Sigmoid colon (tissue), 6 donors: ENCODE measurements at regions not wholly inside any gene's neighbourhood (a gene's known extent, or its start where the extent isn't known, plus 50 kb on each side); places are given as distances from the start of the nearest gene placed in this dataset.

Experiments used
- DNase-seq: peaks from one replicate; pipeline ENCODE4 v3.0.0-alpha.2; 2019
- H3K27ac ChIP-seq, 4 donors: fragments of 200-600 bp; sonication (generic); one replicate each; pipeline ENCODE4 v1.5.1; 2016 to 2019; ENCODE audit warnings: mild to moderate bottlenecking in 1 of 4
- H3K27me3 ChIP-seq, 3 donors: fragments of 200-600 bp; sonication (generic); one replicate each; pipeline ENCODE4 v1.5.1; 2019; ENCODE audit warnings: mild to moderate bottlenecking in 1 of 3
- H3K36me3 ChIP-seq, 4 donors: fragments of 200-600 bp; sonication (generic); one replicate each; pipeline ENCODE4 v1.5.1; 2016 to 2019
- H3K4me1 ChIP-seq, 4 donors: fragments of 200-600 bp; sonication (generic); one replicate each; pipeline ENCODE4 v1.5.1; 2017 to 2019
- H3K4me3 ChIP-seq, 4 donors: fragments of 200-600 bp; sonication (generic); one replicate each; pipeline ENCODE4 v1.5.1; 2017 to 2019; ENCODE audit warnings: mild to moderate bottlenecking in 2 of 4, moderate library complexity in 1 of 4
- H3K9me3 ChIP-seq, 4 donors: fragments of 200-600 bp in 3 of 4; sonication (generic) in 3 of 4; one replicate each; pipeline versions ENCODE4 v1.5.1 to v1.6.1; 2013 to 2019
- EP300 ChIP-seq, 4 donors: sonication (generic); formaldehyde crosslinking; IDR thresholded peaks; one replicate each; pipeline ENCODE4 v1.6.1; 2017; ENCODE audit warnings: antibody characterized with exemption in 4 of 4
- POLR2A ChIP-seq, 2 donors: fragments of 450-650 bp; IDR thresholded peaks; one replicate each; pipeline ENCODE4 v1.6.1; 2016; ENCODE audit warnings: antibody characterized with exemption in 2 of 2, mild to moderate bottlenecking in 2 of 2, moderate library complexity in 2 of 2
- POLR2AphosphoS5 ChIP-seq, 4 donors: sonication (generic); formaldehyde crosslinking; IDR thresholded peaks; one replicate each; pipeline ENCODE4 v1.6.1; 2017; ENCODE audit warnings: antibody characterized with exemption in 4 of 4
- WGBS, 2 donors: extraction: QIAGEN DNeasy Blood & Tissue Kit; methylation state at CpG; one replicate each; pipeline ENCODE4 v1.1.7; 2013; 5-methylcytosine and 5-hydroxymethylcytosine counted together
- intact Hi-C: fragments of 100-400 bp; cut with DNase I; formaldehyde crosslinking; loops from one replicate; pipeline ENCODE4 v1.15.1; 2023
- TF ChIP-seq, protein P1 (sequence below), 4 experiments: fragments of 450-650 bp in 3 of 4; fragments of 200-600 bp in 1 of 4; IDR thresholded peaks; one replicate each; pipeline ENCODE4 v1.5.1; 2016 to 2019; ENCODE audit warnings: antibody characterized with exemption in 4 of 4, mild to moderate bottlenecking in 3 of 4, moderate library complexity in 2 of 4
- donor health status: healthy with polysubstance abuse.
- donor health status: healthy.

DNA sequence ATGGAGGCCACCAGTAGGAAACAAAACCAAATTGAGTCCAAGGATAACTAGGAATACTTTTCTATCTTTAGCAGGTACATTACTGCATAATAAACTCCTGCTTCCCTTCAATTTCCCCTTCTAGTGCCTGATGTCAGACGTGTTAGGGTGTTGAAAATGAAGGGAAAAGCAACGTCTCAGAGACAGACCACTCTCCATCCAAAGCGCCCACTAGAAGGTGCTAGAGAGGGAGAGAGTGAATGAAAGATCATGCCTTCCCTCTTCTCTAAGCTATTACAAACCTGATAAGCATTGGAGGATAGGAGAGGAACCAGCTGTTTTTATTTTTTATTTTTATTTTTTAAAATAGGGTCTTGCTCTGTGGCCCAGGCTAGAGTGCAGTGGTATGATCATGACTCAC lies 64.1 kb downstream of the ZNF641 start:
- Histone ChIP-seq H3K27ac (no peak overlapping the region), H3K4me3 (no peak overlapping the region), H3K36me3 (no peaks in the 10 kb centered on the region), H3K27me3 (no peaks in the 10 kb centered on the region), H3K9me3 (no peaks in the 10 kb centered on the region), H3K4me1 (no peaks in the 10 kb centered on the region)
- DNase-seq, result no peak
- TF ChIP-seq EP300 (IDR thresholded peaks at IDR 0.05) (no peak), POLR2A (IDR thresholded peaks at IDR 0.05) (no peak)
- TF ChIP-seq, protein P1, sequence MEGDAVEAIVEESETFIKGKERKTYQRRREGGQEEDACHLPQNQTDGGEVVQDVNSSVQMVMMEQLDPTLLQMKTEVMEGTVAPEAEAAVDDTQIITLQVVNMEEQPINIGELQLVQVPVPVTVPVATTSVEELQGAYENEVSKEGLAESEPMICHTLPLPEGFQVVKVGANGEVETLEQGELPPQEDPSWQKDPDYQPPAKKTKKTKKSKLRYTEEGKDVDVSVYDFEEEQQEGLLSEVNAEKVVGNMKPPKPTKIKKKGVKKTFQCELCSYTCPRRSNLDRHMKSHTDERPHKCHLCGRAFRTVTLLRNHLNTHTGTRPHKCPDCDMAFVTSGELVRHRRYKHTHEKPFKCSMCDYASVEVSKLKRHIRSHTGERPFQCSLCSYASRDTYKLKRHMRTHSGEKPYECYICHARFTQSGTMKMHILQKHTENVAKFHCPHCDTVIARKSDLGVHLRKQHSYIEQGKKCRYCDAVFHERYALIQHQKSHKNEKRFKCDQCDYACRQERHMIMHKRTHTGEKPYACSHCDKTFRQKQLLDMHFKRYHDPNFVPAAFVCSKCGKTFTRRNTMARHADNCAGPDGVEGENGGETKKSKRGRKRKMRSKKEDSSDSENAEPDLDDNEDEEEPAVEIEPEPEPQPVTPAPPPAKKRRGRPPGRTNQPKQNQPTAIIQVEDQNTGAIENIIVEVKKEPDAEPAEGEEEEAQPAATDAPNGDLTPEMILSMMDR (IDR thresholded peaks at IDR 0.05), result peak in 1 of 4 experiments; percentile 26
- 37 to 64% methylated on average over 3 of the region's 3 CpGs for WGBS, 2 donors
- intact Hi-C loops, result no loop called here

DNA sequence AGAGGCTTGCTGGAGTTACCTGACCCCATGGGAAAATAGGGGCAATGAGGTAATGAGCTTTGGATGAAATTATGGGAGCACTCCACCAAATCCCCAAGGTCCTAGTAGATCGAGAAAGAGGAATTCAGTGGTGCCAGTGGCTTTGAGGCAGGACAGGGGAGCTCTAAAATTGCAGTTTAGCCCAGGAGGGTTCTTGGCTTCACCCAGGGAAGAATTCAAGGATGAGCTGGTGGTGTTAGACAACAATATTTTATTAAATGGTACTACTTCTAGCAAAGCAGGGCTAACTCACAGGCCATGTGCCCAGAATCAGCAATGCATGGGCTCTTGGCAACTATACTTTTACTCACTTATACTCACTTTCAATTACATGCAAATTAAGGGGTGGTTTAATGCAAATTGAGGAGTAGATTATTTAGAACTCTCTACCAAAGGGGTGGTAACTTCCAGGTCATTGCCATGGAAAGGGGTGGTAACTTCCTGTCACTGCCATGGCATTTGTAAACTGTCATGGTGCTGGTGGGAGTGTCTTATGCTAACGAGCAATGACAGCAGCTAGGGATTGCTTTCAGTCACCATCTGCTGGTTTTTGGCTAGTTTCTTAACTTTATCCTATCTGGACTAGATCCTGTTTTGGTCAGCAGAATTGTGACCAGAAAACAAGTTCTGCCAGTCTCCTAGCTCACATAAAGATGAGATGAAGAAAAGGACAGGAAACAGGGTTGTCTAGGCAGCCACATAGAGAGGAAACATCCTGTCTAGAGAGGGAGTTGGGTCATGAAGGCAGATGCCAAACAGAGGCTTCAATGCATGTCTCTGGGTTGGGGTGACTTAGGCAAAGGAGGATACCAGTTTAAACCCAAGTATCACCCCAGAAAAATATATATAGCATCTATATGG lies 64.7 kb downstream of the ZNF641 start:
- intact Hi-C loops, result no loop called here

DNA sequence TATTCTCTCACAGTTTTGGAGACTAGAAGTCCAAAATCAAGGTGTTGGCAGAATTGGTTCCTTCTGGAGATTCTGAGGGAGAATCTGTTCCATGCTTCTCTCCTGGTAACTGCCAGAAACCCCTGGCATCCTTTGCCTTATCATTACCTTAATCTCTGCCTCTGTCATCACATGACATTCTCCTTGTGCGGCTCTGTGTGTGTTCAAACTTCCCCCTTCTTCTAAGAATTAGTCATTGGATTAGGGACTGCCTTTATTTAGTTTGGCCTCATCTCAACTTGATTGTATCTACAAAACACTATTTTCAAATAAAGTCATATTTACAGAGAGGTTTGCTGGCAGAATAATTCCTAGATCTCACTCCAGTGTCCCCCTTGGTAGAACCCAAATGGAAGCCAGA lies 68.9 kb downstream of the ZNF641 start:
- WGBS, 2 donors, result 0 to 31% methylated on average over 1 of the region's 1 CpG
- intact Hi-C loops, result no loop called here

More for the DNA sequence above, 64.7 kb downstream of the ZNF641 start:
- no peak overlapping the region for H3K4me3 ChIP-seq
- no peaks in the 10 kb centered on the region for H3K4me1 ChIP-seq
- no peaks in the 10 kb centered on the region for H3K9me3 ChIP-seq
- no peak for DNase-seq
- H3K27ac ChIP-seq, result no peak overlapping the region
- no peaks in the 10 kb centered on the region for H3K27me3 ChIP-seq
- TF ChIP-seq, protein P1 (IDR thresholded peaks at IDR 0.05), result no peak
- TF ChIP-seq POLR2AphosphoS5 (IDR thresholded peaks at IDR 0.05) (no peak), POLR2A (IDR thresholded peaks at IDR 0.05) (no peak), EP300 (IDR thresholded peaks at IDR 0.05) (no peak)
- WGBS, 2 donors, result 82 to 84% methylated on average over 2 of the region's 2 CpGs
- no peaks in the 10 kb centered on the region for H3K36me3 ChIP-seq

DNA sequence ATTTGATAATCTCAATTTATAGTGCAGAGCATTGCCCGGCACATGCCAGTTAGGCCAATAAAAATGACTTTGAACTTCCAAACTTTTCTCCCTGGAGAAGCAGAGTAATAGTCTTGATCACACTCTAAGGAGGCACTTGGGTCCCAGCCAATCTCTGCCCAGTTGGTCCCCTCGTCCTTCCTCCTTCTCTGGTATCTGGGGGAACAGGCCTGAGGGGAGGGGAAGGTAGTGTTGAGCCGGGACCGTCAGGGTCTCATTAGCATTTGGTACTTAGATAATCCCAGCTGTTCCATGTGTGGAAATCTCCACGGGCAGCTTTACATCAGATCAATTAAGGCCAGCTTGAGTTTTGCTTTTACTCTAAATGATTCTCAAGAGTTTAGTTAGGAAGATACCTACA lies 70.1 kb downstream of the ZNF641 start:
- peaks cover 0 to 3% (median 0%) of the 10 kb centered on the region in 4 donors for H3K9me3 ChIP-seq
- H3K27ac ChIP-seq, result no peak overlapping the region
- 60 to 72% methylated on average over 5 of the region's 5 CpGs for WGBS, 2 donors
- H3K27me3 ChIP-seq, result no peaks in the 10 kb centered on the region
- no peak for TF ChIP-seq EP300 (IDR thresholded peaks at IDR 0.05)
- TF ChIP-seq, protein P1 (IDR thresholded peaks at IDR 0.05), result no peak
- no peak for TF ChIP-seq POLR2A (IDR thresholded peaks at IDR 0.05)
- no peak for TF ChIP-seq POLR2AphosphoS5 (IDR thresholded peaks at IDR 0.05)
- DNase-seq, result no peak
- H3K4me1 ChIP-seq, result no peaks in the 10 kb centered on the region
- H3K4me3 ChIP-seq, result no peak overlapping the region
- intact Hi-C loops, result no loop called here
- no peaks in the 10 kb centered on the region for H3K36me3 ChIP-seq

More for the DNA sequence above, 68.9 kb downstream of the ZNF641 start:
- Histone ChIP-seq H3K27me3 (no peaks in the 10 kb centered on the region), H3K4me1 (no peaks in the 10 kb centered on the region), H3K4me3 (no peak overlapping the region), H3K9me3 (no peaks in the 10 kb centered on the region), H3K36me3 (no peaks in the 10 kb centered on the region), H3K27ac (no peak overlapping the region)
- no peak for TF ChIP-seq POLR2A (IDR thresholded peaks at IDR 0.05)
- no peak for TF ChIP-seq POLR2AphosphoS5 (IDR thresholded peaks at IDR 0.05)
- TF ChIP-seq EP300 (IDR thresholded peaks at IDR 0.05), result no peak
- TF ChIP-seq, protein P1 (IDR thresholded peaks at IDR 0.05), result no peak
- no peak for DNase-seq
